ENCODE measurements at regions not wholly inside any gene's neighbourhood (a gene's known extent, or its start where the extent isn't known, plus 50 kb on each side); places are given as distances from the start of the nearest gene placed in this dataset.

GRCh38 chr9:90024409-90024808 lies 419.6 kb downstream of the GADD45G start:
- TF ChIP-seq POLR2AphosphoS5 (IDR thresholded peaks at IDR 0.05; ENCODE audit: borderline replicate concordance, low read depth, low read length), result no peak
- TF ChIP-seq EZH2 (IDR thresholded peaks at IDR 0.05), result no peak
